ENCODE measurements at regions not wholly inside any gene's neighbourhood (a gene's known extent, or its start where the extent isn't known, plus 50 kb on each side); places are given as distances from the start of the nearest gene placed in this dataset.

GRCh38 chr18:37701967-37702366, 136.4 kb upstream of the CELF4 start:
- peak; percentile 74 for DNase-seq

- DNase-seq, result no peak
These were observed 133.0 kb upstream of the CELF4 start for GRCh38 chr18:37698508-37699040.

GRCh38 chr18:37694516-37694915, 128.9 kb upstream of the CELF4 start:
- peak; percentile 14 for DNase-seq

- no peak for DNase-seq
These were observed 125.6 kb upstream of the CELF4 start for GRCh38 chr18:37691162-37691561.

GRCh38 chr18:37689841-37690240, 124.2 kb upstream of the CELF4 start:
- DNase-seq, result no peak

- no peak for DNase-seq
These were observed 119.0 kb upstream of the CELF4 start for GRCh38 chr18:37684590-37684989.

- no peak for DNase-seq
These were observed 118.6 kb upstream of the CELF4 start for GRCh38 chr18:37684183-37684582.

GRCh38 chr18:37680911-37681310, 115.3 kb upstream of the CELF4 start:
- DNase-seq, result no peak

GRCh38 chr18:37676276-37676675, 110.7 kb upstream of the CELF4 start:
- DNase-seq, result no peak

- no peak for DNase-seq
These were observed 110.1 kb upstream of the CELF4 start for GRCh38 chr18:37675699-37676098.

GRCh38 chr18:37674570-37674969, 109.0 kb upstream of the CELF4 start:
- DNase-seq, result no peak

GRCh38 chr18:37673671-37674070, 108.1 kb upstream of the CELF4 start:
- DNase-seq, result no peak

- DNase-seq, result no peak
These were observed 107.5 kb upstream of the CELF4 start for GRCh38 chr18:37672932-37673595.

GRCh38 chr18:37672001-37672400, 106.4 kb upstream of the CELF4 start:
- no peak for DNase-seq

GRCh38 chr18:37671530-37671929, 105.9 kb upstream of the CELF4 start:
- no peak for DNase-seq

GRCh38 chr18:37671119-37671518, 105.5 kb upstream of the CELF4 start:
- no peak for DNase-seq

- no peak for DNase-seq
These were observed 104.5 kb upstream of the CELF4 start for GRCh38 chr18:37669991-37670534.

GRCh38 chr18:37668971-37669747, 103.6 kb upstream of the CELF4 start:
- no peak for DNase-seq

GRCh38 chr18:37667836-37668235, 102.2 kb upstream of the CELF4 start:
- no peak for DNase-seq

- peak; percentile 69 for DNase-seq
These were observed 101.4 kb upstream of the CELF4 start for GRCh38 chr18:37666991-37667390.

GRCh38 chr18:37666451-37666850, 100.9 kb upstream of the CELF4 start:
- no peak for DNase-seq

GRCh38 chr18:37665346-37665745, 99.7 kb upstream of the CELF4 start:
- no peak for DNase-seq

GRCh38 chr18:37663446-37663845, 97.8 kb upstream of the CELF4 start:
- no peak for DNase-seq
